ENCODE measurements at regions not wholly inside any gene's neighbourhood (a gene's known extent, or its start where the extent isn't known, plus 50 kb on each side); places are given as distances from the start of the nearest gene placed in this dataset.

GRCh38 chr7:18081617-18082016 is 54.0 kb upstream of the PRPS1L1 start:
- Histone ChIP-seq H3K9me1 (replicated peaks; ENCODE audit: control insufficient read depth, extremely low read depth, insufficient read depth, low read length) (no peaks in the 10 kb centered on the region), H2AFZ (ENCODE audit: low read depth, low read length) (no peak overlapping the region), H4K20me1 (replicated peaks; ENCODE audit: control insufficient read depth, extremely low read depth, insufficient read depth, low read length) (no peaks in the 10 kb centered on the region), H3K27me3 (ENCODE audit: control insufficient read depth in 2 of 2, insufficient read depth in 2 of 2, low read length in 2 of 2) (no peaks in the 10 kb centered on the region), H3K4me1 (ENCODE audit: control insufficient read depth, extremely low read depth, insufficient read depth, low read length) (no peaks in the 10 kb centered on the region), H3K27ac (ENCODE audit: insufficient read depth, low read depth, low read length) (no peak overlapping the region), H3K79me2 (ENCODE audit: control insufficient read depth, insufficient read depth, low read length) (no peaks in the 10 kb centered on the region), H3K9ac (replicated peaks; ENCODE audit: extremely low read depth, insufficient read depth, low read length) (no peak overlapping the region), H3K9me3 (replicated peaks; ENCODE audit: control insufficient read depth, insufficient read depth, low read length) (no peaks in the 10 kb centered on the region), H3K4me2 (ENCODE audit: insufficient read depth, low read length) (no peak overlapping the region), H3K4me3 (replicated peaks in 1 of 3; ENCODE audit: insufficient read depth in 1 of 3, low read depth in 1 of 3, low read length in 3 of 3) (no peak overlapping the region), H3K36me3 (ENCODE audit: control insufficient read depth in 2 of 2, extremely low read depth in 1 of 2, insufficient read depth in 2 of 2, low read length in 2 of 2) (no peaks in the 10 kb centered on the region)
- dilution Hi-C loops (cut with MboI; ENCODE audit: extremely low pct_ligation_motif_present, low sequenced_read_pairs) (no loop called here), intact Hi-C loops (cut with micrococcal nuclease) (no loop called here)
- no TSS peak for BruUV-seq (replicated peaks)
- TF ChIP-seq FOS (IDR thresholded peaks at IDR 0.05; ENCODE audit: borderline replicate concordance, insufficient read depth, low read length) (no peak), MAX (IDR thresholded peaks at IDR 0.05; ENCODE audit: insufficient read depth, insufficient read length) (no peak), MYC (IDR thresholded peaks at IDR 0.05; ENCODE audit: low read depth, low read length) (no peak), JUN (IDR thresholded peaks at IDR 0.05; ENCODE audit: borderline replicate concordance, insufficient read depth, insufficient read length, low read depth) (no peak), EZH2 (IDR thresholded peaks at IDR 0.05; ENCODE audit: borderline replicate concordance, low read depth, low read length, severe bottlenecking) (no peak), POLR2AphosphoS5 (IDR thresholded peaks at IDR 0.05; ENCODE audit: insufficient read depth, low read depth, low read length) (no peak), POLR2A (IDR thresholded peaks at IDR 0.05; ENCODE audit: low read depth, low read length) (no peak), GATA2 (IDR thresholded peaks at IDR 0.05; ENCODE audit: insufficient read depth, insufficient read length, low read depth, low read length) (no peak)
- TF ChIP-seq, protein P1, sequence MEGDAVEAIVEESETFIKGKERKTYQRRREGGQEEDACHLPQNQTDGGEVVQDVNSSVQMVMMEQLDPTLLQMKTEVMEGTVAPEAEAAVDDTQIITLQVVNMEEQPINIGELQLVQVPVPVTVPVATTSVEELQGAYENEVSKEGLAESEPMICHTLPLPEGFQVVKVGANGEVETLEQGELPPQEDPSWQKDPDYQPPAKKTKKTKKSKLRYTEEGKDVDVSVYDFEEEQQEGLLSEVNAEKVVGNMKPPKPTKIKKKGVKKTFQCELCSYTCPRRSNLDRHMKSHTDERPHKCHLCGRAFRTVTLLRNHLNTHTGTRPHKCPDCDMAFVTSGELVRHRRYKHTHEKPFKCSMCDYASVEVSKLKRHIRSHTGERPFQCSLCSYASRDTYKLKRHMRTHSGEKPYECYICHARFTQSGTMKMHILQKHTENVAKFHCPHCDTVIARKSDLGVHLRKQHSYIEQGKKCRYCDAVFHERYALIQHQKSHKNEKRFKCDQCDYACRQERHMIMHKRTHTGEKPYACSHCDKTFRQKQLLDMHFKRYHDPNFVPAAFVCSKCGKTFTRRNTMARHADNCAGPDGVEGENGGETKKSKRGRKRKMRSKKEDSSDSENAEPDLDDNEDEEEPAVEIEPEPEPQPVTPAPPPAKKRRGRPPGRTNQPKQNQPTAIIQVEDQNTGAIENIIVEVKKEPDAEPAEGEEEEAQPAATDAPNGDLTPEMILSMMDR (IDR thresholded peaks at IDR 0.05; ENCODE audit: extremely low read depth in 1 of 2, insufficient read depth in 1 of 2, low read depth in 1 of 2, low read length in 2 of 2): no peak
- FAIRE-seq: no peak
- ChIA-PET POLR2A (no interaction called here), CTCF (no interaction called here)
- DNase-seq (ENCODE audit: low read depth, low spot score): no peak

Measured in endothelial cell of umbilical vein (primary cell).